PFSK-1 (cell line): ENCODE measurements at regions not wholly inside any gene's neighbourhood (a gene's known extent, or its start where the extent isn't known, plus 50 kb on each side); places are given as distances from the start of the nearest gene placed in this dataset.

Experiments
- FOXP2 ChIP-seq: optimal IDR thresholded peaks from 2 replicates; pipeline ENCODE3; 2011; ENCODE audit warnings: borderline replicate concordance, control low read depth, inconsistent platforms; ENCODE audit not compliant: insufficient read depth; ENCODE audit errors: extremely low read length, extremely low read depth
- POLR2AphosphoS5 ChIP-seq: IDR thresholded peaks from 2 replicates; pipeline ENCODE4 v1.6.1; 2012; ENCODE audit warnings: low read depth, mild to moderate bottlenecking, control low read depth, low read length, moderate library complexity
- SIN3A ChIP-seq: IDR thresholded peaks from 2 replicates; pipeline ENCODE4 v1.6.1; 2012; ENCODE audit warnings: mild to moderate bottlenecking, low read length, moderate library complexity, borderline replicate concordance; ENCODE audit not compliant: insufficient read depth
- TAF1 ChIP-seq: IDR thresholded peaks from 2 replicates; pipeline ENCODE4 v1.6.1; 2012; ENCODE audit warnings: low read length, control low read depth, borderline replicate concordance; ENCODE audit not compliant: insufficient read depth
- TF ChIP-seq, protein P1 (sequence below), 2 experiments: IDR thresholded peaks; 2 replicates each; pipeline versions ENCODE4 v1.6.1 to v1.8.0; 2011 to 2012; ENCODE audit warnings: low read depth in 2 of 2, low read length in 2 of 2, control low read depth in 1 of 2, inconsistent platforms in 1 of 2, mild to moderate bottlenecking in 1 of 2, moderate library complexity in 1 of 2; ENCODE audit not compliant: insufficient read depth in 1 of 2

DNA sequence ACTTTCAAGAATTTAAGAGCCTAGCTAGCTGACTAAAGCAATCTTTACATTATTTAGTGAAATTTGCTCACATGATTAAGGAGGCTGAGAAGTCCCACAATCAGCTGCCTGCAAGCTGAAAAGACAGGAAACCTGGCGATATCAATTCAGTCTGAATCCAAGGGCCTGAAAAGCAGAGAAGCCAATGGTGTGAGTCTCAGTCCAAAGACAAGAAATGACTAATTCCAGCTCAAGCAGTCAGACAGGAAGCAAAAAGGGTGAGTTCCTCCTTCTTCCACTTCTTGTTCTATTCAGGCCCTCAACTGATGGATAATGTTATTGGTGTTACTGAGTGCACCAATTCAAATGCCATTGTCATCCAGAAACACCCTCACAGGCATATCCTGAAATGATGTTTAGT lies 1231.6 kb upstream of the CELF2 start:
- TF ChIP-seq SIN3A (no peak), TAF1 (no peak), FOXP2 (no peak), POLR2AphosphoS5 (no peak)
- TF ChIP-seq, protein P1, sequence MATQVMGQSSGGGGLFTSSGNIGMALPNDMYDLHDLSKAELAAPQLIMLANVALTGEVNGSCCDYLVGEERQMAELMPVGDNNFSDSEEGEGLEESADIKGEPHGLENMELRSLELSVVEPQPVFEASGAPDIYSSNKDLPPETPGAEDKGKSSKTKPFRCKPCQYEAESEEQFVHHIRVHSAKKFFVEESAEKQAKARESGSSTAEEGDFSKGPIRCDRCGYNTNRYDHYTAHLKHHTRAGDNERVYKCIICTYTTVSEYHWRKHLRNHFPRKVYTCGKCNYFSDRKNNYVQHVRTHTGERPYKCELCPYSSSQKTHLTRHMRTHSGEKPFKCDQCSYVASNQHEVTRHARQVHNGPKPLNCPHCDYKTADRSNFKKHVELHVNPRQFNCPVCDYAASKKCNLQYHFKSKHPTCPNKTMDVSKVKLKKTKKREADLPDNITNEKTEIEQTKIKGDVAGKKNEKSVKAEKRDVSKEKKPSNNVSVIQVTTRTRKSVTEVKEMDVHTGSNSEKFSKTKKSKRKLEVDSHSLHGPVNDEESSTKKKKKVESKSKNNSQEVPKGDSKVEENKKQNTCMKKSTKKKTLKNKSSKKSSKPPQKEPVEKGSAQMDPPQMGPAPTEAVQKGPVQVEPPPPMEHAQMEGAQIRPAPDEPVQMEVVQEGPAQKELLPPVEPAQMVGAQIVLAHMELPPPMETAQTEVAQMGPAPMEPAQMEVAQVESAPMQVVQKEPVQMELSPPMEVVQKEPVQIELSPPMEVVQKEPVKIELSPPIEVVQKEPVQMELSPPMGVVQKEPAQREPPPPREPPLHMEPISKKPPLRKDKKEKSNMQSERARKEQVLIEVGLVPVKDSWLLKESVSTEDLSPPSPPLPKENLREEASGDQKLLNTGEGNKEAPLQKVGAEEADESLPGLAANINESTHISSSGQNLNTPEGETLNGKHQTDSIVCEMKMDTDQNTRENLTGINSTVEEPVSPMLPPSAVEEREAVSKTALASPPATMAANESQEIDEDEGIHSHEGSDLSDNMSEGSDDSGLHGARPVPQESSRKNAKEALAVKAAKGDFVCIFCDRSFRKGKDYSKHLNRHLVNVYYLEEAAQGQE (IDR thresholded peaks at IDR 0.05; ENCODE audit: insufficient read depth in 1 of 2, low read depth in 2 of 2, low read length in 2 of 2) = no peak

DNA sequence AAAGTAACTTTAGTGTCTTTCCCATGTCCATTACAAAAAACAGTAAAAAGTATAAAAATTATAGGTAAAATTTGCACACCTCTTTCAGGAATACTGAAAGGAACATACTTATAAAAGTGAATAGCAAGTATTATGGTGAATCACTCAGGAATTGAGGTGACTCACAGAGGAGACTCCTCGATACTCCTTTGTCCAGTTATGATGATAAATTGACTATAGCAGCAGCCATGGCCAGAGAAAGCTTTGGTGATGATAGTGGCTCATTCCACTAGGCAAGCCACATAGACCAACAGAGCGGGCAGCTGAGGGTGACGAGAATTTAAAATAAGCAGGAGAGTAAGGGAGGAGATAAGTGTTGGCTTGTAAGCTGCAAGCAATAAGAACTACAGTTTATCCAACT lies 1231.1 kb upstream of the CELF2 start:
- no peak for TF ChIP-seq SIN3A
- TF ChIP-seq POLR2AphosphoS5 = no peak
- TF ChIP-seq FOXP2 = no peak
- TF ChIP-seq TAF1 = no peak
- TF ChIP-seq, protein P1 (IDR thresholded peaks at IDR 0.05; ENCODE audit: insufficient read depth in 1 of 2, low read depth in 2 of 2, low read length in 2 of 2) = no peak

DNA sequence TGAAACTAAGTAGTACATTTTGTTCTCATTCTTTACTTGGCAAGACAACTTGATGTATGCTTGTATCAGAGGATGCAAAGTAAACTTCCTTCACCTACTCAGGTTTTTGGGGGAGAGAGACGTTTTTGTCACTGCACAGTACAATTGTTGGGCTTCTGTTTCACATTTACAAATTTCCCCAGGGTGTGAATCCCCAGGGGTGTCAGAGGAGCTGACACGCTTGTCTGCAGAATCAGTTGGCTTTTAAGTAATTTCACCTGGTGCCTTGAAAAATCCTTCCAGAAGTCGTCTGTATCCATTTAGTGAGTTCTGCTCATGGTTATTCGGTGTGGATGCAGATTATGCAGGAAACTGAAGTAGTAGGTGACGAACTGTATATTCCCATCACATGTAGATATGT lies 1227.7 kb upstream of the CELF2 start:
- TF ChIP-seq, protein P1 (IDR thresholded peaks at IDR 0.05; ENCODE audit: insufficient read depth in 1 of 2, low read depth in 2 of 2, low read length in 2 of 2) = no peak
- no peak for TF ChIP-seq SIN3A
- no peak for TF ChIP-seq FOXP2
- TF ChIP-seq POLR2AphosphoS5 = no peak
- TF ChIP-seq TAF1 = no peak

DNA sequence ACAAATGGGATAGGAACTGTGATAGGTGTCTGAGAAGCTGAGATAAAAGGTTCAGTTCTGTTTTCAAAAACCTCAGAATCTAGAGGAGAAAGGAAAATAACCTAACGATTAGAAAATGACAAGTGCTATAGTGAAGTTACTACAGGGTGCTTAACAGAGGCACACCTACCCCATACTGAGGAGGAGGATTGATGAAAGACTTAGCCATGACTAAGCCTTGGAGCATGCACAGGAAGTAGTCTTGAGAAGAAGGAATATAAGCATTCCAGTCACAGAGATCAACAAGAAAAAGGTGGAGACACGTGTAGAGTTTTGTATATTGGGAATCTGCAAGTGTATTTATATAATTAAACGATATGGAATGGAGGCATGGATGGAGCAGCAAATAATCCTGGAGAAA lies 1225.5 kb upstream of the CELF2 start:
- TF ChIP-seq SIN3A (no peak), POLR2AphosphoS5 (no peak), TAF1 (no peak), FOXP2 (no peak)
- TF ChIP-seq, protein P1 (IDR thresholded peaks at IDR 0.05; ENCODE audit: insufficient read depth in 1 of 2, low read depth in 2 of 2, low read length in 2 of 2) = no peak

DNA sequence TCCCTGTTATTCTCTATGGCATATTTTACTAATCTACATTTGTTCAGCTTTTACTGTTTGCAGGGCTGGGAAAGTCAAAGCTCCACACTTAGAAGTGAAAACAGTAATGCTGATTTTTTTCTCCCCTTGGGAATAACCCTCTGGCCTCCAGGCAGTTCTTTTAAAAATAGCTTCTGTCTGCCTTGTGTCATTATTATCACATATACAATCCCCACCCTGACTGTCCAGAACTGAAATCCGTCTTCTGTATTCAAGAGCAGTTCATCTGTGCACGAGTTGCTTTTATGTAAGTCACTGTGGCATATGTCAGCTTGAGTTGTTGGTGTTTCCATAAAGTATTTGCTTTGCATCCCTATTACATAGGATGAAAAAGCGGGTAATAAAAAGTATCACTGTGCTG lies 1221.1 kb upstream of the CELF2 start:
- TF ChIP-seq, protein P1 (IDR thresholded peaks at IDR 0.05; ENCODE audit: insufficient read depth in 1 of 2, low read depth in 2 of 2, low read length in 2 of 2) = no peak
- TF ChIP-seq FOXP2 = no peak
- no peak for TF ChIP-seq POLR2AphosphoS5
- no peak for TF ChIP-seq SIN3A
